ENCODE measurements at regions not wholly inside any gene's neighbourhood (a gene's known extent, or its start where the extent isn't known, plus 50 kb on each side); places are given as distances from the start of the nearest gene placed in this dataset.

GRCh38 chr17:73971127-73971526 is 232.4 kb upstream of the RPL38 start:
- TF ChIP-seq POLR2AphosphoS5 (IDR thresholded peaks at IDR 0.05; ENCODE audit: low read depth, low read length) (no peak), REST (IDR thresholded peaks at IDR 0.05; ENCODE audit: insufficient read depth in 1 of 2, low read depth in 2 of 2, low read length in 2 of 2) (no peak)

Data from PFSK-1 (cell line).